Neural progenitor cell (in vitro differentiated cells): ENCODE measurements at regions not wholly inside any gene's neighbourhood (a gene's known extent, or its start where the extent isn't known, plus 50 kb on each side); places are given as distances from the start of the nearest gene placed in this dataset.
"Not testable (repeated sequence)": the region's sequence is repeated elsewhere in the genome, so short reads cannot be mapped to it uniquely, and the experiment has no call there.

Experiments used
- DNase-seq: peaks from one replicate; pipeline ENCODE4 v3.0.0-alpha.2; 2016; ENCODE audit warnings: low spot score
- H2AFZ ChIP-seq: fragments of 200-600 bp; sonication (generic); replicated peaks from 2 replicates; pipeline ENCODE4 v1.6.1; 2016; ENCODE audit warnings: antibody characterized with exemption
- H3F3A ChIP-seq: fragments of 200-600 bp; sonication (generic); 2 replicates; pipeline ENCODE4 v1.6.1; 2016; ENCODE audit warnings: antibody characterized with exemption, low read depth
- H3K27ac ChIP-seq: fragments of 200-600 bp; sonication (generic); 2 replicates; pipeline ENCODE4 v1.5.1; 2016; ENCODE audit warnings: mild to moderate bottlenecking
- H3K27me3 ChIP-seq: fragments of 200-600 bp; sonication (generic); 2 replicates; pipeline ENCODE4 v1.6.1; 2016; ENCODE audit warnings: mild to moderate bottlenecking, moderate library complexity
- H3K36me3 ChIP-seq: fragments of 200-600 bp; sonication (generic); 2 replicates; pipeline ENCODE4 v1.5.1; 2016
- H3K4me1 ChIP-seq: fragments of 200-600 bp; sonication (generic); 2 replicates; pipeline ENCODE4 v1.6.1; 2016; ENCODE audit warnings: mixed run types
- H3K4me2 ChIP-seq: fragments of 200-600 bp; sonication (generic); 2 replicates; pipeline ENCODE4 v1.6.1; 2016
- H3K4me3 ChIP-seq: fragments of 200-600 bp; sonication (generic); 2 replicates; pipeline ENCODE4 v1.5.1; 2016
- H3K79me2 ChIP-seq: fragments of 200-600 bp; sonication (generic); 2 replicates; pipeline ENCODE4 v1.6.1; 2016; ENCODE audit warnings: low read depth
- H3K9ac ChIP-seq: fragments of 200-600 bp; sonication (generic); 2 replicates; pipeline ENCODE4 v1.6.1; 2016
- H3K9me3 ChIP-seq: fragments of 200-600 bp; sonication (generic); 2 replicates; pipeline ENCODE4 v1.5.1; 2016; ENCODE audit warnings: low read depth
- H4K20me1 ChIP-seq: fragments of 200-600 bp; sonication (generic); 2 replicates; pipeline ENCODE4 v1.6.1; 2016; ENCODE audit warnings: low read depth
- H3K27ac Mint-ChIP-seq: 3 replicates; pipeline ENCODE4 v1.8.0; 2021; ENCODE audit warnings: mixed read lengths
- H3K27me3 Mint-ChIP-seq: 2 replicates; pipeline ENCODE4 v1.8.0; 2022; ENCODE audit warnings: low read depth, mild to moderate bottlenecking, inconsistent platforms, moderate library complexity, mixed read lengths; ENCODE audit not compliant: insufficient read depth
- H3K36me3 Mint-ChIP-seq: 3 replicates; pipeline ENCODE4 v1.8.0; 2021; ENCODE audit warnings: mixed read lengths
- H3K4me1 Mint-ChIP-seq: 3 replicates; pipeline ENCODE4 v1.8.0; 2021; ENCODE audit warnings: mixed read lengths
- H3K4me3 Mint-ChIP-seq: 3 replicates; pipeline ENCODE4 v1.8.0; 2021; ENCODE audit warnings: mild to moderate bottlenecking, moderate library complexity, mixed read lengths
- H3K9me3 Mint-ChIP-seq: 3 replicates; pipeline ENCODE4 v1.8.0; 2020; ENCODE audit warnings: mixed read lengths
- CTCF ChIP-seq: fragments of 200-600 bp; sonication (generic); IDR thresholded peaks from 2 replicates; pipeline ENCODE4 v1.5.1; 2017; ENCODE audit warnings: antibody characterized with exemption, mild to moderate bottlenecking
- EZH2 ChIP-seq: fragments of 200-600 bp; sonication (generic); IDR thresholded peaks from 2 replicates; pipeline ENCODE4 v1.6.1; 2017; ENCODE audit warnings: antibody characterized with exemption, mild to moderate bottlenecking, moderate library complexity
- EZH2phosphoT487 ChIP-seq: fragments of 200-600 bp; sonication (generic); IDR thresholded peaks from 2 replicates; pipeline ENCODE4 v1.6.1; 2017; ENCODE audit warnings: antibody characterized with exemption

GRCh38 chr15:24108349-24108748 is 421.2 kb upstream of the NDN start:
- H3K4me1 Mint-ChIP-seq, H2AFZ ChIP-seq, H3K9me3 ChIP-seq, H3K4me3 ChIP-seq, H3K9me3 Mint-ChIP-seq, H3K27me3 Mint-ChIP-seq, H3K27ac Mint-ChIP-seq, H3K36me3 ChIP-seq, H3K9ac ChIP-seq, H3K27me3 ChIP-seq, H3K4me1 ChIP-seq, H3K4me3 Mint-ChIP-seq, DNase-seq, H3F3A ChIP-seq, H4K20me1 ChIP-seq, H3K79me2 ChIP-seq, H3K36me3 Mint-ChIP-seq, H3K27ac ChIP-seq, H3K4me2 ChIP-seq: not testable (repeated sequence)

GRCh38 chr15:24139622-24140021 is 452.5 kb upstream of the NDN start:
- not testable (repeated sequence) for H3K36me3 Mint-ChIP-seq, H3K9ac ChIP-seq, H3K27me3 ChIP-seq, H3K36me3 ChIP-seq, H3K4me3 ChIP-seq, H4K20me1 ChIP-seq, H3K4me1 ChIP-seq, DNase-seq, H3K4me3 Mint-ChIP-seq, H3K27ac ChIP-seq, H2AFZ ChIP-seq, H3F3A ChIP-seq, H3K4me2 ChIP-seq, H3K79me2 ChIP-seq, H3K27ac Mint-ChIP-seq, H3K9me3 ChIP-seq, H3K9me3 Mint-ChIP-seq, H3K27me3 Mint-ChIP-seq, H3K4me1 Mint-ChIP-seq

- not testable (repeated sequence) for H4K20me1 ChIP-seq, H3K4me3 ChIP-seq, H3K79me2 ChIP-seq, H3K27ac ChIP-seq, H3K4me3 Mint-ChIP-seq, H3K9me3 ChIP-seq, H3K27ac Mint-ChIP-seq, H3K27me3 ChIP-seq, H2AFZ ChIP-seq, H3K9ac ChIP-seq, H3K36me3 ChIP-seq, DNase-seq, H3K27me3 Mint-ChIP-seq, H3K4me2 ChIP-seq, H3F3A ChIP-seq, H3K9me3 Mint-ChIP-seq, H3K36me3 Mint-ChIP-seq, H3K4me1 ChIP-seq, H3K4me1 Mint-ChIP-seq
Measured at GRCh38 chr15:24145070-24145469, 458.0 kb upstream of the NDN start.

- Histone ChIP-seq H4K20me1 (no peaks in the 10 kb centered on the region), H3K27me3 (no peaks in the 10 kb centered on the region), H3K4me3 (no peak overlapping the region), H2AFZ (no peak overlapping the region), H3F3A (no peaks in the 10 kb centered on the region), H3K4me2 (no peak overlapping the region), H3K9ac (no peak overlapping the region), H3K36me3 (no peaks in the 10 kb centered on the region), H3K9me3 (no peaks in the 10 kb centered on the region), H3K79me2 (no peaks in the 10 kb centered on the region), H3K4me1 (no peaks in the 10 kb centered on the region), H3K27ac (no peak overlapping the region)
- Mint-ChIP-seq H3K27ac (no peak overlapping the region), H3K4me3 (no peak overlapping the region), H3K27me3 (no peaks in the 10 kb centered on the region), H3K9me3 (no peaks in the 10 kb centered on the region), H3K36me3 (no peaks in the 10 kb centered on the region), H3K4me1 (no peaks in the 10 kb centered on the region)
- no peak for DNase-seq
- TF ChIP-seq CTCF (no peak), EZH2phosphoT487 (no peak), EZH2 (no peak)
Measured at GRCh38 chr15:24146251-24146650, 459.1 kb upstream of the NDN start.

- DNase-seq, result no peak
- Histone ChIP-seq H3K27ac (no peak overlapping the region), H2AFZ (no peak overlapping the region), H3K4me1 (no peaks in the 10 kb centered on the region), H3K79me2 (no peaks in the 10 kb centered on the region), H3K4me3 (no peak overlapping the region), H3K27me3 (no peaks in the 10 kb centered on the region), H3K9me3 (no peaks in the 10 kb centered on the region), H3F3A (no peaks in the 10 kb centered on the region), H3K36me3 (no peaks in the 10 kb centered on the region), H3K9ac (no peak overlapping the region), H4K20me1 (no peaks in the 10 kb centered on the region), H3K4me2 (no peak overlapping the region)
- no peaks in the 10 kb centered on the region for H3K9me3 Mint-ChIP-seq
- TF ChIP-seq EZH2, result no peak
- TF ChIP-seq EZH2phosphoT487, result no peak
- TF ChIP-seq CTCF, result no peak
- H3K27ac Mint-ChIP-seq, result no peak overlapping the region
- no peaks in the 10 kb centered on the region for H3K27me3 Mint-ChIP-seq
- no peak overlapping the region for H3K4me3 Mint-ChIP-seq
- H3K4me1 Mint-ChIP-seq, result no peaks in the 10 kb centered on the region
- no peaks in the 10 kb centered on the region for H3K36me3 Mint-ChIP-seq
Measured at GRCh38 chr15:24150542-24150941, 463.4 kb upstream of the NDN start.

- not testable (repeated sequence) for H3K4me1 Mint-ChIP-seq, H3K27ac ChIP-seq, H3K9ac ChIP-seq, H3K4me2 ChIP-seq, H3K4me3 Mint-ChIP-seq, H3K27me3 ChIP-seq, H3K9me3 Mint-ChIP-seq, DNase-seq, H3K79me2 ChIP-seq, H3K4me3 ChIP-seq, H3K36me3 ChIP-seq, H3K27ac Mint-ChIP-seq, H3F3A ChIP-seq, H3K4me1 ChIP-seq, H3K9me3 ChIP-seq, H4K20me1 ChIP-seq, H3K36me3 Mint-ChIP-seq, H2AFZ ChIP-seq, H3K27me3 Mint-ChIP-seq
Measured at GRCh38 chr15:24158306-24158705, 471.2 kb upstream of the NDN start.

- H3K79me2 ChIP-seq, H3K4me2 ChIP-seq, H3K27me3 Mint-ChIP-seq, DNase-seq, H2AFZ ChIP-seq, H4K20me1 ChIP-seq, H3K9me3 ChIP-seq, H3K36me3 ChIP-seq, H3K27ac Mint-ChIP-seq, H3K4me3 ChIP-seq, H3K9ac ChIP-seq, H3K4me1 Mint-ChIP-seq, H3K27ac ChIP-seq, H3K4me1 ChIP-seq, H3K9me3 Mint-ChIP-seq, H3K27me3 ChIP-seq, H3K36me3 Mint-ChIP-seq, H3K4me3 Mint-ChIP-seq, H3F3A ChIP-seq: not testable (repeated sequence)
Measured at GRCh38 chr15:24165512-24165911, 478.4 kb upstream of the NDN start.
